ENCODE measurements at regions not wholly inside any gene's neighbourhood (a gene's known extent, or its start where the extent isn't known, plus 50 kb on each side); places are given as distances from the start of the nearest gene placed in this dataset.

GRCh38 chr14:61190341-61190740, 90.8 kb downstream of the TMEM30B start:
- H3K27me3 ChIP-seq (ENCODE audit: control insufficient read depth in 4 of 4, insufficient read depth in 4 of 4, low read length in 3 of 4), result no peaks in the 10 kb centered on the region
- DNase-seq (ENCODE audit: low spot score), result no peak
- no peaks in the 10 kb centered on the region for H3K36me3 ChIP-seq (ENCODE audit: control insufficient read depth in 4 of 4, insufficient read depth in 3 of 4, low read depth in 1 of 4, low read length in 3 of 4)
- 89% methylated on average over 6 of the region's 6 CpGs for WGBS
- TF ChIP-seq RXRA (IDR thresholded peaks at IDR 0.05) (no peak), EGR1 (IDR thresholded peaks at IDR 0.05; ENCODE audit: low read depth in 2 of 2) (no peak), HNF4A (conservative IDR thresholded peaks at IDR 0.05) (no peak), FOXA1 (IDR thresholded peaks at IDR 0.05) (no peak), TAF1 (conservative IDR thresholded peaks at IDR 0.05) (no peak), RAD21 (IDR thresholded peaks at IDR 0.05) (no peak), NR2F2 (IDR thresholded peaks at IDR 0.05) (no peak), YY1 (IDR thresholded peaks at IDR 0.05) (no peak), JUND (IDR thresholded peaks at IDR 0.05) (no peak), HNF4G (IDR thresholded peaks at IDR 0.05) (no peak), CTCF (IDR thresholded peaks at IDR 0.05; ENCODE audit: low read depth, low read length, missing input control) (no peak), MAX (IDR thresholded peaks at IDR 0.05) (no peak), SP1 (IDR thresholded peaks at IDR 0.05) (no peak), GABPA (IDR thresholded peaks at IDR 0.05 in 1 of 2, conservative IDR thresholded peaks at IDR 0.05 in 1 of 2) (no peak), FOXA2 (IDR thresholded peaks at IDR 0.05) (no peak), ZBTB33 (IDR thresholded peaks at IDR 0.05) (no peak), ATF3 (IDR thresholded peaks at IDR 0.05) (no peak)
- TF ChIP-seq, protein P1, sequence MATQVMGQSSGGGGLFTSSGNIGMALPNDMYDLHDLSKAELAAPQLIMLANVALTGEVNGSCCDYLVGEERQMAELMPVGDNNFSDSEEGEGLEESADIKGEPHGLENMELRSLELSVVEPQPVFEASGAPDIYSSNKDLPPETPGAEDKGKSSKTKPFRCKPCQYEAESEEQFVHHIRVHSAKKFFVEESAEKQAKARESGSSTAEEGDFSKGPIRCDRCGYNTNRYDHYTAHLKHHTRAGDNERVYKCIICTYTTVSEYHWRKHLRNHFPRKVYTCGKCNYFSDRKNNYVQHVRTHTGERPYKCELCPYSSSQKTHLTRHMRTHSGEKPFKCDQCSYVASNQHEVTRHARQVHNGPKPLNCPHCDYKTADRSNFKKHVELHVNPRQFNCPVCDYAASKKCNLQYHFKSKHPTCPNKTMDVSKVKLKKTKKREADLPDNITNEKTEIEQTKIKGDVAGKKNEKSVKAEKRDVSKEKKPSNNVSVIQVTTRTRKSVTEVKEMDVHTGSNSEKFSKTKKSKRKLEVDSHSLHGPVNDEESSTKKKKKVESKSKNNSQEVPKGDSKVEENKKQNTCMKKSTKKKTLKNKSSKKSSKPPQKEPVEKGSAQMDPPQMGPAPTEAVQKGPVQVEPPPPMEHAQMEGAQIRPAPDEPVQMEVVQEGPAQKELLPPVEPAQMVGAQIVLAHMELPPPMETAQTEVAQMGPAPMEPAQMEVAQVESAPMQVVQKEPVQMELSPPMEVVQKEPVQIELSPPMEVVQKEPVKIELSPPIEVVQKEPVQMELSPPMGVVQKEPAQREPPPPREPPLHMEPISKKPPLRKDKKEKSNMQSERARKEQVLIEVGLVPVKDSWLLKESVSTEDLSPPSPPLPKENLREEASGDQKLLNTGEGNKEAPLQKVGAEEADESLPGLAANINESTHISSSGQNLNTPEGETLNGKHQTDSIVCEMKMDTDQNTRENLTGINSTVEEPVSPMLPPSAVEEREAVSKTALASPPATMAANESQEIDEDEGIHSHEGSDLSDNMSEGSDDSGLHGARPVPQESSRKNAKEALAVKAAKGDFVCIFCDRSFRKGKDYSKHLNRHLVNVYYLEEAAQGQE (IDR thresholded peaks at IDR 0.05), result no peak
- H3K4me3 ChIP-seq (ENCODE audit: low read depth in 1 of 3, low read length in 3 of 3), result no peak overlapping the region
- no peak overlapping the region for H3K9ac ChIP-seq (ENCODE audit: low read depth in 1 of 2, low read length in 2 of 2)
- H3K9me3 ChIP-seq (ENCODE audit: control insufficient read depth in 4 of 4, low read length in 3 of 4), result no peaks in the 10 kb centered on the region
- peaks cover 0 to 5% (median 4%) of the 10 kb centered on the region in 4 donors for H3K4me1 ChIP-seq (ENCODE audit: control insufficient read depth in 4 of 4, insufficient read depth in 4 of 4, low read length in 3 of 4)
- no peak overlapping the region for H3K27ac ChIP-seq (ENCODE audit: low read depth in 1 of 2, low read length in 2 of 2)

All from liver (tissue), 8 donors.